GM18907 (cell line): ENCODE measurements at regions not wholly inside any gene's neighbourhood (a gene's known extent, or its start where the extent isn't known, plus 50 kb on each side); places are given as distances from the start of the nearest gene placed in this dataset.

Source experiments
- ATAC-seq: cut with Tn5 transposase; IDR thresholded peaks from one replicate; pipeline ENCODE4 v1.9.1; 2021; ENCODE audit warnings: mild to moderate bottlenecking, moderate library complexity; ENCODE audit not compliant: unreplicated experiment

- ATAC-seq, result peak; percentile 64
Measured at GRCh38 chr4:176441594-176441993, 121.8 kb downstream of the SPCS3 start.

- ATAC-seq, result no peak
Measured at GRCh38 chr4:176443117-176443516, 123.4 kb downstream of the SPCS3 start.

GRCh38 chr4:176443646-176444409 is 124.1 kb downstream of the SPCS3 start:
- ATAC-seq, result no peak

- ATAC-seq, result no peak
Measured at GRCh38 chr4:176444741-176445140, 125.0 kb downstream of the SPCS3 start.

- ATAC-seq, result no peak
Measured at GRCh38 chr4:176448761-176449160, 129.0 kb downstream of the SPCS3 start.

- ATAC-seq, result no peak
Measured at GRCh38 chr4:176451443-176451842, 131.7 kb downstream of the SPCS3 start.

GRCh38 chr4:176453079-176453478 is 133.3 kb downstream of the SPCS3 start:
- ATAC-seq, result no peak

GRCh38 chr4:176453658-176454057 is 133.9 kb downstream of the SPCS3 start:
- no peak for ATAC-seq

- ATAC-seq, result peak; percentile 98
Measured at GRCh38 chr4:176464748-176465147, 145.0 kb downstream of the SPCS3 start.

- ATAC-seq, result no peak
Measured at GRCh38 chr4:176467001-176467400, 147.2 kb downstream of the SPCS3 start.

- no peak for ATAC-seq
Measured at GRCh38 chr4:176469546-176469945, 149.8 kb downstream of the SPCS3 start.

- ATAC-seq, result no peak
Measured at GRCh38 chr4:176470671-176471070, 150.9 kb downstream of the SPCS3 start.

GRCh38 chr4:176475067-176475466 is 155.3 kb downstream of the SPCS3 start:
- ATAC-seq, result no peak

GRCh38 chr4:176478076-176478475 is 158.3 kb downstream of the SPCS3 start:
- no peak for ATAC-seq

- ATAC-seq, result peak; percentile 72
Measured at GRCh38 chr4:176479767-176480166, 160.0 kb downstream of the SPCS3 start.

GRCh38 chr4:176482972-176483371 is 163.2 kb downstream of the SPCS3 start:
- no peak for ATAC-seq

GRCh38 chr4:176484301-176484984 is 164.7 kb downstream of the SPCS3 start:
- ATAC-seq, result no peak

- ATAC-seq, result no peak
Measured at GRCh38 chr4:176489001-176489400, 169.2 kb downstream of the SPCS3 start.

GRCh38 chr4:176492646-176493302 is 173.0 kb downstream of the SPCS3 start:
- peak; percentile 100 for ATAC-seq

GRCh38 chr4:176498617-176499256 is 179.0 kb downstream of the SPCS3 start:
- ATAC-seq, result no peak

GRCh38 chr4:176499518-176499917 is 179.8 kb downstream of the SPCS3 start:
- ATAC-seq, result no peak
